OCI-LY7 (cell line): ENCODE measurements at regions not wholly inside any gene's neighbourhood (a gene's known extent, or its start where the extent isn't known, plus 50 kb on each side); places are given as distances from the start of the nearest gene placed in this dataset.

Source experiments
- CTCF ChIP-seq: fragments of 200-600 bp; sonication (generic); conservative IDR thresholded peaks from 2 replicates; pipeline ENCODE4 v1.5.1; 2014; ENCODE audit warnings: mild to moderate bottlenecking, antibody characterized with exemption, low read length, moderate library complexity, mixed read lengths
- EZH2phosphoT487 ChIP-seq: fragments of 200-600 bp; sonication (generic); IDR thresholded peaks from 2 replicates; pipeline ENCODE4 v1.6.1; 2018; ENCODE audit warnings: low read depth, borderline replicate concordance, mild to moderate bottlenecking, mixed run types, antibody characterized with exemption, low read length, moderate library complexity, mixed read lengths

- TF ChIP-seq EZH2phosphoT487 (no peak), CTCF (no peak)
Measured at GRCh38 chr12:11549119-11549518, 100.4 kb upstream of the ETV6 start.
